HG03039 (cell line): ENCODE measurements at regions not wholly inside any gene's neighbourhood (a gene's known extent, or its start where the extent isn't known, plus 50 kb on each side); places are given as distances from the start of the nearest gene placed in this dataset.

Experiments used
- ATAC-seq: cut with Tn5 transposase; IDR thresholded peaks from one replicate; pipeline ENCODE4 v1.9.1; 2021; ENCODE audit warnings: mild to moderate bottlenecking, moderate library complexity; ENCODE audit not compliant: unreplicated experiment

DNA sequence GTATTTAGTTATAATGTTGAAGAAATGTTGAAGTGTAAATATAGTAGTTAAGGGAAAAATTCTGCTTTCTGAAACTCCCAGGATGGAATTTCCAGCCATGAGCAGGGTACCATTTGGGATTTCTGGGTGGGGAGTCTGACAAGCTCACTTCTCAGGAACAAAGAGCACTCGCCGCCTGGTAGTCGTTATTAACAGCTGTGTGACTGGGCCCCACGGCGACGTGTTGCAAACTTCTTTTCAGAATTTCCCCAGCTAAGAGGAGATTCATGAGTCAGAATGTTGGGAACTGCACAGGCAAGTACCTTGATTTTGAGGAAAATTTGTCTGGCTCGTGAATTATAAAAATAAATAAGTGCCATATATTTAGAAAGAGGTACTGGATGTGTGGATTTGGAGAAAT, 103.7 kb downstream of the LACC1 start:
- no peak for ATAC-seq

GRCh38 chr13:43984292-43984691, 104.6 kb downstream of the LACC1 start:
- ATAC-seq = no peak

DNA sequence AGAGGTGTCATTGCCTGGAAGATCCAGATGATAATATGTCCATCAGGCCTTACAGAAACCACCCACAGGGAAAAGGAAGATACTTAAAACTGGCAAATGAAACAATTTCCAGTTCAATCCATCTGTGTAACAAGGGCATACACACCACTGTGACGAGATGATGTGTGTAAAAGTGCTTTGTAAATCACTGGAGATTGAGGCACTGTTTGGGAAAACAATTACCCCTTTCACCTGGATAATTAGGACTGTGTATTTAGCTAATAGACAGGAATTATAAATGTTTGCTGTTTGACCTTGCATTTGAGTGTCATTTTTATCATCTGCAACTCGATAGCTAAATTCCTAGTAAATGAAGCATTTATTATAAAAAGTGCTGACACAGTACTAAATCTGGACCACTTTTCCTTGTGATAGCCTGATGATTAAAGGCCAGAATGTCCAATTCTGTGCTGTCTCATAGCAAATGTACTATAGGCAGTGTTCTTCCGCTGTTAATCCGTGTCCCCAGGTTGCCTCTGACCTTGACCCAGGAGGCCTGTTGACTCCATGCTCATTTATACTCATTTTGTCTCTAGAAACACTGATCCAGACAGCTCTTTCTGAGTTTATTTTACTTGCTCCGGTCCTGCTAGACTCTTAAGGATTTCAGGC, 105.8 kb downstream of the LACC1 start:
- no peak for ATAC-seq

GRCh38 chr13:43986421-43986981, 106.8 kb downstream of the LACC1 start:
- ATAC-seq = no peak

- ATAC-seq = no peak
Measured at GRCh38 chr13:43988302-43988701, 108.6 kb downstream of the LACC1 start.

DNA sequence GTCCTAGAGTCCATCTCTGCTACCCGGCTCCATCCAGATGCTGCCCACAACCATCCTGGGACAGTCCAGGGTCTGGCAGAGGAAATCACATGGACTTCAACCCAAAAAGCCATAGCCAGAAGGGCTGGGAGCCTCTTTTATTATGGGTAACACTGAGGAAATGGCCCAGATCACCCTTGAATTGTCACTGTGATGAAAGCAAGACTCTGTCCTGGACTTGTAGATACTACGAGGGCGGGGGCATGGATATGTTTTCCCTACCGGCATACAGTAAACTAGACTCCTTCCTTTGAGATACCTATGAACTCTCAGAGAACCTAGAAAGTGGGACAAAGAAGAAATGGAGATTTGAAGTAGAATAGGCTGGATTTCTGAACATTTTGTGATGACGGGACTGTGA, 110.3 kb downstream of the LACC1 start:
- ATAC-seq = no peak

DNA sequence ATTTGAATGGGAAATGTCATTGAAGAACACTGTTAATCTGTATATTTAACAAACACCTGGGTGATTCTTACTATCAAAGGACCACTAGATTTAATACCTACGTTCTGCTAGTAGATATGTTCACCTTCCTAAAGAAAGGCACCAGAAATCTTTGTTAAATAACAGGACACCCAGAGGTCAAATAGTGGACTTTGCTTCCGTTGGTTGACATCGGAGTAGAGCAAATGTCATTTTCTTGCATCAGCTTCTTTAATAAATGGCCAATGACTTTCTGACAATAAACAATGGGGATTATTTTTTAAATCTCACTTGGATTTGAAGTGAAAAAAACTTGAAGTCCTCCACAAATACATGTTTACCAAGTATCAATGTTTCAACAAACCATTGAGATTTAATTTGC, 111.1 kb downstream of the LACC1 start:
- no peak for ATAC-seq

DNA sequence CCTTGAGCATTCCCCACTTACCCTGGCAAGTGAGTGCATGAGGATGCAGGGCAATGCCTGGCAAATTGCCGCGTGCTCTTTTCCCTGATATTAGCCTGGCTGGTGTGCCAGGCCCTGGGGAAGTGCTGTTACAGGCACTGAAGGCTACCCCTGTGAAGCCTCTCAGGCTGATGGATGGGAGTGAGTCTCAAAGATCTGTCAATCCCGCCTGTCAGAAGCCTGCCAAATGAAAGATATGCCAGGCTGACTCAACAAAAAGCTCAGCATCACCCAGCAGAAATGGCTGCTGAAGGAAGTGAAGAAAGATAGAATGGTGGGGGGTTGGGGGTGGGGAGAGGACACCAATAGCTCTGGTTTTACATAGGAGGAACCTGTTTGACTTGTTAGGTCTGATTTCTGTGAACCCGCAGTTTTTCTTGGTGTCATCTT, 112.1 kb downstream of the LACC1 start:
- ATAC-seq = no peak

DNA sequence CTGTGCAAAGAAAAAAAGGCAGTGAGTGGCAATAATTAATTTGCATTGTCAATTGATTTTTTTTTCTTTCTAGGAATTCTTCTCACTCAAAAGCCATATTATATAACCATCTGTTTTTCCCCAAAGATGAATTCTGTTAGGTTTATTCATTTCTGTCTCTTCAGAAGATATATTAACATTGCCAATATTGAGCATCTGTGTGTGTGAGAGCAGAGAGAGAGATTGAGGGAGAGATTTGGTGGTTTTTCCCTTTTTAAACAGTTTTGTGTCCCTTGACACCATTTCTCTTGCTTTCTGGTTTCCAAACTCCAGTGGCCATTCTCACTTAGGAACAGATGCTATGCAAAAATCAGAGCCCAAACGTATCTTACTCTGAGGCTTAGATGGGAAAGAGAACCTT, 112.5 kb downstream of the LACC1 start:
- ATAC-seq = no peak

DNA sequence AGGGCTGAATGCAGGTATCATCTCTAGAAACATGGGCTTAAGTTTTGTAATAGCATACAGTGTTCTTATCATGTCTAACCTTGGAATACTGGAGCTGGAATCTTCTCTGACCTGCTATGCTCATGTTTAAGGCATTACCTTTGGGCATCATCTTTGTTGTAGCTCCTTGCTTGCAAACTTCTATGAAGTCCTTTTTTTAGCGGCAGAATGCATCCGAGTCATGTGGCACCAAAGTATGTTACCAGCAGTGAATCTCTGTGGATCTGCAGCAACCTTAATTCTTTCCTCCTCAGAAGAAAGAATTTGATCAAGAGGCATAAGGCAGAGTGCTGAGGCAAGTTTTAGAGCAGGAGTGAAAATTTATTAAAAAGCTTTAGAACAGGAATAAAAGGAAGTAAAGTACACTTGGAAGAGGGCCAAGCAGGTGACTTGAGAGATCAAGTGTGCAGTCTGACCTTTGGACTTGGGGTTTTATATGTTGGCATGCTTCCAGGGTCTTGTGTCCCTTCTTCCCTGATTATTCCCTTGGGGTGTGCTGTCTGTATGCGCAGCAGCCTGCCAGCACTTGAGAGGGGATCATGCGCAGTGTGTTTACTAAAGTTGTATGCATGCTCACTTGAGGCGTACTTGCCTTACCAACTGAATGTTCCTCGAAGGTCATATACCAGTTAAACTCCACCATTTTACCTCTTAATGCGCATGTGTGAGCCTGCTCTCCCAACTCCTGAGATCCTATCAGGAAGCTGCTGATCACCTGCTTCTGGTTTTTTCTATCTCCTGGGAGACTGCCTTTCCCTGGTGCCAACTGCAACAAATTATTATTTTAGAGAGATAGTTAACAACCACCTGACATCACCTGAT, 115.5 kb downstream of the LACC1 start:
- ATAC-seq = no peak

DNA sequence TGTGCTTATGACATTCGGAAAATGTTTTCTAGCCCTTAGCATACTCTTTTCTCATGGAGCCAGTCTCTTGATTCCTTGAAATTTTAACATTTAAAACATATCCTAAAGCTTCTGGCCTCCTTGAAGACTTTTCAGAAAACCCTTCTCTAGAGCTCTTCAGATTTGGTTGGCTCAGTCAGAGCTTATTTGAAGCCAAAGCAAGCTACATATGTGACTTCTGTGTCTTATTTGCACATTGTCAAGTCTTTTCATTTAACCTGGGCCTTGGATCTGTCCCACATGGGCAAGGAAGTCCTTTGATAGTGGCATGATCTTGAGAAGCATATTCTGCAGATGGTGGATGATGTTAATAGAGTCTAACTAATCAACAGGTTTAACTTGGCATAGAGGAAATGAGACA, 116.5 kb downstream of the LACC1 start:
- no peak for ATAC-seq

GRCh38 chr13:44003481-44003880, 123.8 kb downstream of the LACC1 start:
- no peak for ATAC-seq

DNA sequence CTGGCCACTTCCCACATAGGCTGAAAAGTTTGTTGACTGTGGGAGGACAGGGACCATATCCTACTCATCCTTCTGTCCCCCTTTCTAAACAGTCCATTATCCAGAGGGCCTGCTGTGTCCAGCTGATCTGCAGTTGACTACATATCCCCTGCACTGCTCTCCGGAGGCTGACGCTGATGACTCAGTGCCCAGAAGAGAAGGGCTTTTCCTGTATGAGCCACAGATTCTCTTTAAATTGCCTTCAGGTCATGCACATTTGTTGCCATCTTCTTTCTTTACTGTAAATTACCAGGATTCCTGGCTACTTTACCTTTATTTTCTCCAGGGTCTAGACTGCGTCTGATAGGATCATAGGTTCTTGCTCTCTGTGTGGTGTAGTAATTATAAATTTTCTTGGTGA, 125.2 kb downstream of the LACC1 start:
- ATAC-seq = no peak

DNA sequence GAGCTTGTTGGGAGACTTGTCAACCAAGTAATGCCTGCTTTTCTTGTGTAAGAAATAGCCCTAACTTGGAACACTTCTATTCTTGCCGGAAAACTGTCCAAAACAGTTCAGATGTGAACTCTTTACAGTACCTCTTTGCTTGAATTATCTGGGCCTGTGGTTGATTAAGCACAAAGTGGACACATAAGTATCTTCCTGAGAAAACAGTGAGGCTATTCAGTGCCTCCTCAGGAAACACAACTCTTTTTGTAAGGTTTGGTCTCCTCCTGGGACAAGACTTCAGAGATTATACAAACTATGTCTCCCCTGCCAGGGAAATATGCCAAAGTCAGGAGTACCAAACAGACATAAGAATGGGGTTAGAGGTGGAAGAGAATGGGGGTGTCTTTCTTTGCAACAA, 127.7 kb downstream of the LACC1 start:
- no peak for ATAC-seq

- ATAC-seq = no peak
Measured at GRCh38 chr13:44011036-44011435, 131.3 kb downstream of the LACC1 start.

DNA sequence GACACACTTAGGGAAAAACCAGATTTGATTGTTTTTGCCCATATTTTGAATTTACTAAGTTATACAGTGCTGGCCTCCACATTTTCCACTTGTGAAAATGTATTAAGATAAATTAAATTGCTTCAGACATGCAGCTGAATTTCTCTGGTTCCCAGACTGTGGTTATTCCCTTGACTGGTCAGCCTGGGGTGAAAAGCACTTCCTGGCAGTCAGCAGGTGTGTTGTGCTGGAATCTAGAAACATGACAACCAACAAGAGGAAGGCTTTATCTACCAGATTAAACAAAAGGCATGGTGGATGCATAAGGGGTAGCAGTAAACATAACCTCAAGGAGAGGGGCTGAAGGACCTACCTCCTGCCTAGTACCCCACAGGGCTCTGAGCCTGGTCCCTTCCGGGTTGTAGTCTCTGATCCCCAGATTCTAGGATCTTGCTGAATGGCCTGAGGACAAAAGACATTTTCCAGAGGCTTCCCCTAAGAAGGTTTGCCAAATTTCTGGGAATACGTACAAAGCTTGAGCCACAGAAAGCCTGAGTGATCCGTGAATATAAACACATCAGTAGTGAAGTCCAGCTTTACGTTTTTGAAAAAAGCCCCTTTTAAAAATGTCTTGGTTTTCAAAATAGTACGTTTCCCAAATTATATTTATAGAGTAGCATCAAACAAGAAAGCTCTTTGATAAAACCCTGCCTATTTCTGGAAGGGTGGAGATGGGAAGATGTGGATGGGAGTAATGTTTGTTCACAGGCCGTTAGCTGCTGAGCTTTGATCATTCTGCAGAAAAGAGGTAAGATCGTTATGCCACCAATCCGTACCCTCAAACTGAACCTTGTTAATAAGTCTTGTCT, 133.4 kb downstream of the LACC1 start:
- ATAC-seq = no peak

- no peak for ATAC-seq
Measured at GRCh38 chr13:44013758-44014291, 134.1 kb downstream of the LACC1 start.

DNA sequence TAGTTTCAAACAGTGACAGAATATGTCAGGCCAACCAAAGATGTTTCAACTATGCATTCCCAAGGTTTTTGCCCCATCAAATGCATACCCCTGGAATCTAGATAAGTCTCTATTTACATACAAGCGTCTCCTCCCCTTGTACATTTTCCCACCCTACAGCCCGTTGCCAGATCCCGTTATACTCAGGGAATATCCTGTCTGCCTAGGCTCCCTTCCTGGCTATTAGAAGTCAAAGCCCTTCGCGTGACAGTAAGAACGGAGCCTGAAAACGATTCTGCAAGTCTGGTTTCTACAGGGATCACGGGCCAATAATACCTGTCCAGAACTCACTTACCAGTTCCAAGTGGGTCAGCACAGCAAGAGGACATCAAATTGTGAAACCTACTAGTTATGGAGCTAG, 134.8 kb downstream of the LACC1 start:
- ATAC-seq = no peak

DNA sequence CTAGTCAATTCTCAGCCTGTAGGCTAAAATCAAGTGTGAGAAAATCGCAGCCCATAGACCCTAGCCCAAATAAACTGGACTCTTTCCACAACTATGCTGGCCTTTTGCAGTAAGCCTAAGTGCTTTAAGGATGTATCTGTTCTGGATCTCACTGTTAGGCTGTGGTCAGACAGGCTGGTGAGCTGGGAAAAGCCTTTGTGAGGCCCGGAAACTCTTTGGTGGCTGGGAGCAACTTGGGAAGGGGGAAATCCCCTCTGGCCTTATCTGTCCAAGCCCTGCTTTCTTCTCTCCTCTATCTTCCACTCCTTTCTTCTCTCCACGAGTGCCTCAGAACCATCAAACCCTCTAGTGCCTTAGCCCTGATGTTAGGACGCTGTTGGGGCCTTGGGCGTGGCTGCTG, 135.4 kb downstream of the LACC1 start:
- ATAC-seq = no peak

- no peak for ATAC-seq
Measured at GRCh38 chr13:44015811-44016210, 136.1 kb downstream of the LACC1 start.

DNA sequence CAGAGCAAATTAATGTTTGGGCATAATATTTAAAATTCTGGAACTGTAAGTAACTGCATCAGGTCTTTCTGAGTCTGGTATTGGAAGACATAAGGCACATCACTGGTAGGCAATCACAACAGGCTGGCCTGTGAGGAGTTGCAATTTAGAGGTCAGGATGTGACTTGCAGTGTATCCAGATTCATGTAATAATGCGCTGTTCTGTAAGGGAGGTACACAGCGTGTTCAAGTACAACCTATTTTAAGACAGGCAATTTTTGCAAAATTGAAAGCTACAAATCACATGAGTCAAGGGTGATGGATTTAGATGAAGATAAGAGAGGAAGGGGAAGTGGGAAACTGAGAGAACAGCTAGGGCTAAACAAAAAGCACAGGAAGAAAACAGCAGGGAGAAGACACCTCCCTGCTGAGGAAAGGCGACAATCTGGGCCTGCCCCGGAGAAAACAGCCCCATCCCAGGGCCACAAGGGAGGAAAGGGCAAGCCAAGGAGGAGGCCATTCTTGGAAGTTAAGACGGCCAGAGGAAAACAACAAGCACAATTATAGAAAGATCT, 138.1 kb downstream of the LACC1 start:
- no peak for ATAC-seq
